Keratinocyte (primary cell): ENCODE measurements at regions not wholly inside any gene's neighbourhood (a gene's known extent, or its start where the extent isn't known, plus 50 kb on each side); places are given as distances from the start of the nearest gene placed in this dataset.

ENCODE experiments used
- DNase-seq: peaks from one replicate; pipeline ENCODE4 v3.0.0-alpha.2; 2011; ENCODE audit warnings: low read depth, missing footprints, low spot score
- FAIRE-seq: peaks from 2 replicates; lab custom pipeline; 2011; peaks lifted over from hg19 to GRCh38; lab: Jason Lieb, UNC
- H2AFZ ChIP-seq: 2 replicates; pipeline ENCODE4 v1.6.0; 2012; ENCODE audit warnings: low read length, control low read depth, inconsistent platforms; ENCODE audit not compliant: control insufficient read depth
- H3K27ac ChIP-seq: 2 replicates; pipeline ENCODE4 v1.5.1; 2011; ENCODE audit warnings: low read length; ENCODE audit not compliant: control insufficient read depth, insufficient read depth
- H3K27me3 ChIP-seq: 3 replicates; pipeline ENCODE4 v1.6.0; 2011; ENCODE audit warnings: low read length; ENCODE audit not compliant: control insufficient read depth, insufficient read depth; ENCODE audit errors: extremely low read depth
- H3K36me3 ChIP-seq, 2 experiments: 2 replicates in 1 of 2; 3 replicates in 1 of 2; pipeline ENCODE4 v1.5.1; 2011; ENCODE audit warnings: low read length in 2 of 2, mild to moderate bottlenecking in 1 of 2; ENCODE audit not compliant: control insufficient read depth in 2 of 2, insufficient read depth in 2 of 2; ENCODE audit errors: extremely low read depth in 1 of 2
- H3K4me1 ChIP-seq: 3 replicates; pipeline ENCODE4 v1.5.1; 2011; ENCODE audit warnings: low read length; ENCODE audit not compliant: control insufficient read depth, insufficient read depth; ENCODE audit errors: extremely low read depth
- H3K4me2 ChIP-seq: 3 replicates; pipeline ENCODE4 v1.6.0; 2011; ENCODE audit warnings: low read depth, low read length; ENCODE audit not compliant: control insufficient read depth, insufficient read depth; ENCODE audit errors: extremely low read depth
- H3K4me3 ChIP-seq, 3 experiments: fragments of 200-600 bp in 1 of 3; sonication (generic) in 1 of 3; 2 replicates in 2 of 3; 3 replicates in 1 of 3; pipeline ENCODE4 v1.5.1; 2011 to 2016; ENCODE audit warnings: low read length in 3 of 3, mild to moderate bottlenecking in 3 of 3, control low read depth in 2 of 3, inconsistent platforms in 1 of 3, low read depth in 1 of 3, mixed read lengths in 1 of 3, mixed run types in 1 of 3, moderate library complexity in 1 of 3; ENCODE audit not compliant: control insufficient read depth in 2 of 3, insufficient read depth in 2 of 3; ENCODE audit errors: extremely low read depth in 1 of 3
- H3K79me2 ChIP-seq: 2 replicates; pipeline ENCODE4 v1.6.0; 2012; ENCODE audit warnings: low read length; ENCODE audit not compliant: control insufficient read depth, insufficient read depth
- H3K9ac ChIP-seq: 3 replicates; pipeline ENCODE4 v1.6.0; 2011; ENCODE audit warnings: low read length; ENCODE audit not compliant: control insufficient read depth, insufficient read depth; ENCODE audit errors: extremely low read depth
- H3K9me1 ChIP-seq: 3 replicates; pipeline ENCODE4 v1.6.0; 2011; ENCODE audit warnings: low read length; ENCODE audit not compliant: control insufficient read depth, insufficient read depth; ENCODE audit errors: extremely low read depth
- H3K9me3 ChIP-seq: 2 replicates; pipeline ENCODE4 v1.5.1; 2012; ENCODE audit warnings: low read depth, low read length; ENCODE audit not compliant: control insufficient read depth
- H4K20me1 ChIP-seq: 3 replicates; pipeline ENCODE4 v1.6.0; 2011; ENCODE audit warnings: low read length; ENCODE audit not compliant: control insufficient read depth, insufficient read depth; ENCODE audit errors: extremely low read depth
- EZH2 ChIP-seq: IDR thresholded peaks from one replicate; pipeline ENCODE4 v1.6.1; 2012; ENCODE audit warnings: inconsistent platforms, mild to moderate bottlenecking, low read length, moderate library complexity
- dilution Hi-C: fragments of 300-500 bp; cut with MboI; formaldehyde crosslinking; loops from one replicate; pipeline ENCODE4 v1.7.0; 2020; ENCODE audit warnings: low sequenced_read_pairs; ENCODE audit not compliant: extremely low pct_ligation_motif_present
- TF ChIP-seq, protein P1 (sequence below), 3 experiments: IDR thresholded peaks in 1 of 3; conservative IDR thresholded peaks in 1 of 3; optimal IDR thresholded peaks in 1 of 3; 2 replicates in 2 of 3; 3 replicates in 1 of 3; pipeline versions ENCODE3 to v1.5.1; 2011; ENCODE audit warnings: low read length in 3 of 3, mild to moderate bottlenecking in 3 of 3, moderate library complexity in 2 of 3, control low read depth in 1 of 3, inconsistent platforms in 1 of 3; ENCODE audit not compliant: insufficient read depth in 2 of 3; ENCODE audit errors: extremely low read depth in 1 of 3

- FAIRE-seq (peak; percentile 9), DNase-seq (no peak)
- Histone ChIP-seq H3K36me3 (no peaks in the 10 kb centered on the region), H3K9me3 (no peaks in the 10 kb centered on the region), H3K9me1 (no peaks in the 10 kb centered on the region), H3K79me2 (no peaks in the 10 kb centered on the region), H3K9ac (no peak overlapping the region), H3K4me1 (peaks cover 5% of the 10 kb centered on the region), H3K27ac (no peak overlapping the region), H3K4me3 (no peak overlapping the region), H2AFZ (no peak overlapping the region), H3K4me2 (no peak overlapping the region), H4K20me1 (no peaks in the 10 kb centered on the region), H3K27me3 (peaks cover 8% of the 10 kb centered on the region)
- no peak for TF ChIP-seq EZH2
- TF ChIP-seq, protein P1, sequence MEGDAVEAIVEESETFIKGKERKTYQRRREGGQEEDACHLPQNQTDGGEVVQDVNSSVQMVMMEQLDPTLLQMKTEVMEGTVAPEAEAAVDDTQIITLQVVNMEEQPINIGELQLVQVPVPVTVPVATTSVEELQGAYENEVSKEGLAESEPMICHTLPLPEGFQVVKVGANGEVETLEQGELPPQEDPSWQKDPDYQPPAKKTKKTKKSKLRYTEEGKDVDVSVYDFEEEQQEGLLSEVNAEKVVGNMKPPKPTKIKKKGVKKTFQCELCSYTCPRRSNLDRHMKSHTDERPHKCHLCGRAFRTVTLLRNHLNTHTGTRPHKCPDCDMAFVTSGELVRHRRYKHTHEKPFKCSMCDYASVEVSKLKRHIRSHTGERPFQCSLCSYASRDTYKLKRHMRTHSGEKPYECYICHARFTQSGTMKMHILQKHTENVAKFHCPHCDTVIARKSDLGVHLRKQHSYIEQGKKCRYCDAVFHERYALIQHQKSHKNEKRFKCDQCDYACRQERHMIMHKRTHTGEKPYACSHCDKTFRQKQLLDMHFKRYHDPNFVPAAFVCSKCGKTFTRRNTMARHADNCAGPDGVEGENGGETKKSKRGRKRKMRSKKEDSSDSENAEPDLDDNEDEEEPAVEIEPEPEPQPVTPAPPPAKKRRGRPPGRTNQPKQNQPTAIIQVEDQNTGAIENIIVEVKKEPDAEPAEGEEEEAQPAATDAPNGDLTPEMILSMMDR (optimal IDR thresholded peaks at IDR 0.05 in 1 of 3, IDR thresholded peaks at IDR 0.05 in 1 of 3, conservative IDR thresholded peaks at IDR 0.05 in 1 of 3; ENCODE audit: extremely low read depth in 1 of 3, insufficient read depth in 2 of 3, low read length in 3 of 3) = peak in 1 of 3 experiments; percentile 13
- dilution Hi-C loops = no loop called here
Measured at GRCh38 chr11:19326499-19326898, 85.8 kb upstream of the E2F8 start.

- no peaks in the 10 kb centered on the region for H3K36me3 ChIP-seq
- FAIRE-seq (no peak), DNase-seq (no peak)
Measured at GRCh38 chr11:19323502-19323901, 82.8 kb upstream of the E2F8 start.

More at GRCh38 chr11:19323502-19323901, 82.8 kb upstream of the E2F8 start:
- dilution Hi-C loops = no loop called here
- Histone ChIP-seq H2AFZ (no peak overlapping the region), H4K20me1 (no peaks in the 10 kb centered on the region), H3K9me3 (no peaks in the 10 kb centered on the region), H3K4me2 (no peak overlapping the region), H3K9ac (no peak overlapping the region), H3K4me3 (no peak overlapping the region), H3K4me1 (peaks cover 5% of the 10 kb centered on the region), H3K27ac (no peak overlapping the region), H3K27me3 (peaks cover 14% of the 10 kb centered on the region), H3K9me1 (no peaks in the 10 kb centered on the region), H3K79me2 (no peaks in the 10 kb centered on the region)
- TF ChIP-seq, protein P1 (optimal IDR thresholded peaks at IDR 0.05 in 1 of 3, IDR thresholded peaks at IDR 0.05 in 1 of 3, conservative IDR thresholded peaks at IDR 0.05 in 1 of 3; ENCODE audit: extremely low read depth in 1 of 3, insufficient read depth in 2 of 3, low read length in 3 of 3) = peak in 1 of 3 experiments; percentile 26
- no peak for TF ChIP-seq EZH2
